Astrocyte (in vitro differentiated cells and primary cell): ENCODE measurements at regions not wholly inside any gene's neighbourhood (a gene's known extent, or its start where the extent isn't known, plus 50 kb on each side); places are given as distances from the start of the nearest gene placed in this dataset.

Experiments
- CTCF ChIP-seq: IDR thresholded peaks from 2 replicates; pipeline ENCODE4 v1.5.1; 2011; ENCODE audit warnings: low read depth, mild to moderate bottlenecking, inconsistent platforms, low read length, moderate library complexity; ENCODE audit not compliant: insufficient read depth
- EZH2 ChIP-seq: IDR thresholded peaks from 2 replicates; pipeline ENCODE4 v1.6.1; 2012; ENCODE audit warnings: mild to moderate bottlenecking, low read length, inconsistent platforms; ENCODE audit not compliant: insufficient read depth

- TF ChIP-seq CTCF = no peak
- TF ChIP-seq EZH2 = no peak
Measured at GRCh38 chr4:186871856-186872255, 148.2 kb upstream of the FAT1 start.
